Ovary (tissue), 7 donors: ENCODE measurements at regions not wholly inside any gene's neighbourhood (a gene's known extent, or its start where the extent isn't known, plus 50 kb on each side); places are given as distances from the start of the nearest gene placed in this dataset.
"Not testable (repeated sequence)": the region's sequence is repeated elsewhere in the genome, so short reads cannot be mapped to it uniquely, and the experiment has no call there.

Experiments used
- DNase-seq, 5 donors: peaks; one replicate each; pipeline ENCODE4 v3.0.0-alpha.2; 2019 to 2020
- H3K27ac ChIP-seq, 2 donors: fragments of 200-600 bp; one replicate each; pipeline versions ENCODE4 v1.5.1 to v1.8.0; 2019 to 2022
- H3K27me3 ChIP-seq: fragments of 200-600 bp; one replicate; pipeline ENCODE4 v1.8.0; 2022
- H3K36me3 ChIP-seq: fragments of 200-600 bp; sonication (generic); one replicate; pipeline ENCODE4 v1.5.1; 2019
- H3K4me1 ChIP-seq: one replicate; pipeline ENCODE4 v1.8.1; 2013; ENCODE audit warnings: mild to moderate bottlenecking, moderate library complexity; ENCODE audit not compliant: insufficient read depth
- H3K4me3 ChIP-seq: fragments of 200-600 bp; sonication (generic); one replicate; pipeline ENCODE4 v1.5.1; 2017
- H3K9me3 ChIP-seq, 2 donors: fragments of 200-600 bp in 1 of 2; sonication (generic) in 1 of 2; one replicate each; pipeline versions ENCODE4 v1.5.1 to v1.8.1; 2013 to 2019; ENCODE audit warnings: mild to moderate bottlenecking in 1 of 2, moderate library complexity in 1 of 2
- CTCF ChIP-seq, 3 donors: fragments of 450-650 bp in 2 of 3; fragments of 200-600 bp in 1 of 3; IDR thresholded peaks; one replicate each; pipeline versions ENCODE4 v1.5.1 to v1.8.0; 2016 to 2022; ENCODE audit warnings: antibody characterized with exemption in 3 of 3, mild to moderate bottlenecking in 1 of 3
- EP300 ChIP-seq: sonication (generic); formaldehyde crosslinking; IDR thresholded peaks from one replicate; pipeline ENCODE4 v1.6.1; 2017; ENCODE audit warnings: antibody characterized with exemption
- POLR2A ChIP-seq: fragments of 450-650 bp; IDR thresholded peaks from one replicate; pipeline ENCODE4 v1.6.1; 2017; ENCODE audit warnings: antibody characterized with exemption, mild to moderate bottlenecking, moderate library complexity
- WGBS, 3 donors: extraction: QIAGEN DNeasy Blood & Tissue Kit in 1 of 3; methylation state at CpG; one replicate each; pipeline versions ENCODE4 v1.1.5 to v1.1.7; 2013 to 2017; 5-methylcytosine and 5-hydroxymethylcytosine counted together
- intact Hi-C, 4 donors: fragments of 100-400 bp; cut with DNase I; formaldehyde crosslinking; loops; one replicate each; pipeline versions ENCODE4 v1.11.0 to v1.15.1; 2022 to 2023
- donor health status: DM: no; HTN: no; CAD: no; lungs with moderate emphysema.
- donor health status: DM: no; HTN: no; CAD: no.
- donor health status: Bipolar disorder and iron deficiency.
- donor health status: DM: no; HTN: no; CAD: no.
- donor health status: DM: yes; HTN: yes; CAD: no.

GRCh38 chrX:77076896-77077295 is 370.3 kb upstream of the FGF16 start:
- no peak overlapping the region for H3K4me3 ChIP-seq
- no peak for DNase-seq
- intact Hi-C loops: no loop called here
- H3K27ac ChIP-seq: no peak overlapping the region
- no peaks in the 10 kb centered on the region for H3K27me3 ChIP-seq
- H3K9me3 ChIP-seq: no peaks in the 10 kb centered on the region
- 40 to 47% (median 46%) methylated on average over 2 of the region's 2 CpGs for WGBS, 3 donors
- no peak for TF ChIP-seq CTCF (IDR thresholded peaks at IDR 0.05)
- TF ChIP-seq POLR2A: no peak
- no peak for TF ChIP-seq EP300
- no peaks in the 10 kb centered on the region for H3K36me3 ChIP-seq
- no peaks in the 10 kb centered on the region for H3K4me1 ChIP-seq

- DNase-seq, H3K4me3 ChIP-seq, H3K27ac ChIP-seq, H3K9me3 ChIP-seq, H3K27me3 ChIP-seq, intact Hi-C loops, H3K36me3 ChIP-seq, H3K4me1 ChIP-seq: not testable (repeated sequence)
- 66 to 81% (median 76%) methylated on average over 3 of the region's 3 CpGs for WGBS, 3 donors
These were observed 366.0 kb upstream of the FGF16 start for GRCh38 chrX:77081237-77081636.

DNA sequence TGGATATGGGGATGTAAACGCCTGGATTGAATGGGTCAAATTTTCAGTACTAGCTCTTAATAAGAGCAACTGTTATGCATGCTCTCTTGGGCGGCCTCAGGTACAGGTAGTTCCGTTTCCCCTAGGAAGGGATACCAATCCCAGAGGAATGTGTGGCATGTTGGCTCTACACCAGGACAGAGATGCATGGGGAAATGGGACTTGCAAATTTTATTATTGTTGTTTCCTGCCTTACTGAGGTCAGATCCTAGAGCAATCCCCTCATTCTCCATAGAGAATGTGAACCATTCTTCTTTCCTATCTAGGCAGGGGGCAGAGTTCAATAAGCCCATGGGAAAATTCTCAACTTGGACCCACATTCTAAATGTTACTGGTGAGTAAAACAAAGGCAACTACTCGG is 361.8 kb upstream of the FGF16 start:
- no peak overlapping the region for H3K4me3 ChIP-seq
- intact Hi-C loops: no loop called here

DNA sequence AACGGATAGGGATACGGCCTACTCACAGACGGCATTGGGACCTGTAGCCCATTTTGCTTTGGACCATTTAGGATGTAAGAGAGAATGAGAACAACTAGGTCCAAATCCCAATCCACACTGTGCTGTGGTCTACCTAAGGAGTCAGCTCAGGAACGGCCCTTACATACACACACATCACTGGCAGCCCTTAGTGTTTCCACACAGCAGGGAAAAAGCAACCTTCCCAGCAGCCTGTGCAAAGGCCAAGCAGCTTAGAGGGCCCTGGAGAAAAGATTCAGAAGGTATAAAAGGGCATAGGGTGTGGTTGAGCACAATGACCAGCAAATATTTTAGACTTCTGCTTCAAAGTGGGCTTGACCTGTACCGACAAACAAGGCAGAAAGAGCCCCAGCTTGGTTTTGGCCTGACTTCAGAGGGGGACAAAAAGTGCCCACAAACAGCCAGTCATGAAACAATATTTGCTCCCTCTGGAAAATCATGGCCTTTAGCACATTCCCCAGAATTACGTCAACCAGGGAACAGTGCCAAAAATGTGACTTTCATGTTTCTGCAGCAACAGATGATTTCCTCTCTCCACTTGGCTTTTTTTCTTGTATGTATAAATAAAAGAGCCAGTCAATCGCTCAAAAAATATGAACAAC is 359.5 kb upstream of the FGF16 start:
- H3K4me1 ChIP-seq: no peaks in the 10 kb centered on the region
- H3K4me3 ChIP-seq: no peak overlapping the region
- TF ChIP-seq POLR2A: no peak
- no peak for TF ChIP-seq CTCF (IDR thresholded peaks at IDR 0.05)
- no peak for TF ChIP-seq EP300
- peak in 1 of 5 donors; percentile 33 for DNase-seq
- no peaks in the 10 kb centered on the region for H3K27me3 ChIP-seq
- H3K36me3 ChIP-seq: no peaks in the 10 kb centered on the region
- intact Hi-C loops: no loop called here
- 58 to 62% (median 61%) methylated on average over 7 of the region's 7 CpGs for WGBS, 3 donors
- no peaks in the 10 kb centered on the region for H3K9me3 ChIP-seq
- no peak overlapping the region for H3K27ac ChIP-seq

More for the DNA sequence above, 361.8 kb upstream of the FGF16 start:
- Histone ChIP-seq H3K27me3 (no peaks in the 10 kb centered on the region), H3K27ac (no peak overlapping the region), H3K9me3 (no peaks in the 10 kb centered on the region), H3K4me1 (no peaks in the 10 kb centered on the region), H3K36me3 (no peaks in the 10 kb centered on the region)
- DNase-seq: no peak
- TF ChIP-seq CTCF (IDR thresholded peaks at IDR 0.05) (no peak), POLR2A (no peak), EP300 (no peak)
- 57 to 72% (median 59%) methylated on average over 4 of the region's 4 CpGs for WGBS, 3 donors

DNA sequence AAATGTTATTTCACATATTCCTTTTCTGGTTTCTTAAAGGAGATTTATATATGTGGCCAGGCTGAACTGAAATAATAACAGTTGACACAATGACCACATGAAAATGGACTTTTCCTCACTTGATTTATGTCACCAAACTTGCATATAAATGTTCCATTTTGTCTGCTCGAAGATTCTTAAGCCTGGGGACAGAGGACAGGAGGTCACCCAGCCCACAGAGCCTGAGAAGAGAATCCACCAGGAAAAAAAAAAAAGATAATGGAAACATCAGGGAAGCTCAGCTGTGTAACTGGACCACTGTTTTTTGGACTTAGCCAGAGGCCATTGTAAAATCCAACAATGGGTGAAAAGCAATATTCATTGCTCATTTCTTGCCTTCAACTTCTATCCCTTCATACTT is 359.0 kb upstream of the FGF16 start:
- Histone ChIP-seq H3K27ac (no peak overlapping the region), H3K4me3 (no peak overlapping the region), H3K9me3 (no peaks in the 10 kb centered on the region), H3K4me1 (no peaks in the 10 kb centered on the region), H3K27me3 (no peaks in the 10 kb centered on the region), H3K36me3 (no peaks in the 10 kb centered on the region)
- WGBS, 3 donors: 28 to 35% (median 29%) methylated on average over 1 of the region's 1 CpG
- DNase-seq: no peak
- TF ChIP-seq POLR2A: no peak
- no peak for TF ChIP-seq EP300
- TF ChIP-seq CTCF (IDR thresholded peaks at IDR 0.05): no peak
- intact Hi-C loops: no loop called here
